NCI-H2196 (cell line): ENCODE measurements at regions not wholly inside any gene's neighbourhood (a gene's known extent, or its start where the extent isn't known, plus 50 kb on each side); places are given as distances from the start of the nearest gene placed in this dataset.
"Not testable (repeated sequence)": the region's sequence is repeated elsewhere in the genome, so short reads cannot be mapped to it uniquely, and the experiment has no call there.

Experiments
- DNase-seq: peaks from one replicate; lab custom pipeline; 2025; ENCODE audit not compliant: unreplicated experiment; lab: John Stamatoyannopoulos, UW

GRCh38 chr4:123624959-123625358 lies 228.4 kb downstream of the SPRY1 start:
- no peak for DNase-seq

- no peak for DNase-seq
Measured at GRCh38 chr4:123628288-123628687, 231.7 kb downstream of the SPRY1 start.

- DNase-seq: no peak
Measured at GRCh38 chr4:123631786-123632692, 235.4 kb downstream of the SPRY1 start.

- no peak for DNase-seq
Measured at GRCh38 chr4:123632693-123633030, 236.1 kb downstream of the SPRY1 start.

GRCh38 chr4:123638834-123639233 lies 242.2 kb downstream of the SPRY1 start:
- DNase-seq: no peak

- DNase-seq: no peak
Measured at GRCh38 chr4:123640271-123640670, 243.7 kb downstream of the SPRY1 start.

GRCh38 chr4:123640824-123641223 lies 244.2 kb downstream of the SPRY1 start:
- no peak for DNase-seq

GRCh38 chr4:123643691-123644090 lies 247.1 kb downstream of the SPRY1 start:
- no peak for DNase-seq

GRCh38 chr4:123649250-123649644 lies 252.7 kb downstream of the SPRY1 start:
- no peak for DNase-seq

- peak; percentile 59 for DNase-seq
Measured at GRCh38 chr4:123649645-123650391, 253.2 kb downstream of the SPRY1 start.

GRCh38 chr4:123651066-123651465 lies 254.5 kb downstream of the SPRY1 start:
- DNase-seq: no peak

GRCh38 chr4:123651536-123652180 lies 255.1 kb downstream of the SPRY1 start:
- DNase-seq: no peak

- no peak for DNase-seq
Measured at GRCh38 chr4:123652476-123652875, 255.9 kb downstream of the SPRY1 start.

GRCh38 chr4:123653236-123653635 lies 256.6 kb downstream of the SPRY1 start:
- DNase-seq: no peak

- not testable (repeated sequence) for DNase-seq
Measured at GRCh38 chr4:123656746-123657294, 260.2 kb downstream of the SPRY1 start.

- DNase-seq: not testable (repeated sequence)
Measured at GRCh38 chr4:123657606-123658005, 261.0 kb downstream of the SPRY1 start.

GRCh38 chr4:123659262-123659661 lies 262.7 kb downstream of the SPRY1 start:
- DNase-seq: no peak

- DNase-seq: no peak
Measured at GRCh38 chr4:123659730-123660129, 263.1 kb downstream of the SPRY1 start.

GRCh38 chr4:123661080-123661737 lies 264.6 kb downstream of the SPRY1 start:
- no peak for DNase-seq

- DNase-seq: no peak
Measured at GRCh38 chr4:123662827-123663226, 266.2 kb downstream of the SPRY1 start.

GRCh38 chr4:123666486-123666885 lies 269.9 kb downstream of the SPRY1 start:
- DNase-seq: no peak
